Skeletal muscle tissue (tissue), 3 donors: ENCODE measurements at regions not wholly inside any gene's neighbourhood (a gene's known extent, or its start where the extent isn't known, plus 50 kb on each side); places are given as distances from the start of the nearest gene placed in this dataset.

Source experiments
- H3K27ac ChIP-seq: one replicate; pipeline ENCODE4 v1.7.0; 2013; ENCODE audit warnings: mild to moderate bottlenecking, low read depth, low read length, inconsistent platforms
- H3K27me3 ChIP-seq, 3 donors: one replicate each; pipeline ENCODE4 v1.7.0; 2013; ENCODE audit warnings: low read length in 3 of 3; ENCODE audit not compliant: control insufficient read depth in 3 of 3, insufficient read depth in 3 of 3
- H3K36me3 ChIP-seq, 3 donors: one replicate each; pipeline ENCODE4 v1.7.0; 2013; ENCODE audit warnings: low read length in 3 of 3; ENCODE audit not compliant: control insufficient read depth in 3 of 3, insufficient read depth in 3 of 3
- H3K4me1 ChIP-seq, 3 donors: one replicate each; pipeline ENCODE4 v1.7.0; 2013; ENCODE audit warnings: low read length in 3 of 3, mild to moderate bottlenecking in 3 of 3; ENCODE audit not compliant: control insufficient read depth in 3 of 3, insufficient read depth in 3 of 3
- H3K4me3 ChIP-seq, 3 donors: one replicate each; pipeline ENCODE4 v1.7.0; 2013; ENCODE audit warnings: low read length in 3 of 3
- H3K9ac ChIP-seq, 3 donors: one replicate each; pipeline ENCODE4 v1.7.0; 2013; ENCODE audit warnings: low read length in 3 of 3, mild to moderate bottlenecking in 3 of 3, moderate library complexity in 2 of 3, low read depth in 1 of 3
- H3K9me3 ChIP-seq, 3 donors: one replicate each; pipeline ENCODE4 v1.7.0; 2013; ENCODE audit warnings: low read length in 3 of 3; ENCODE audit not compliant: control insufficient read depth in 3 of 3
- donor health status: Osteomylitis.

- Histone ChIP-seq H3K36me3 (no peaks in the 10 kb centered on the region), H3K4me1 (no peaks in the 10 kb centered on the region), H3K9me3 (no peaks in the 10 kb centered on the region), H3K27me3 (peaks cover 10 to 16% (median 14%) of the 10 kb centered on the region in 3 donors), H3K9ac (no peak overlapping the region), H3K4me3 (no peak overlapping the region), H3K27ac (no peak overlapping the region)
Measured at GRCh38 chr21:41624674-41625310, 116.8 kb upstream of the TMPRSS2 start.

- H3K4me1 ChIP-seq = no peaks in the 10 kb centered on the region
- H3K4me3 ChIP-seq = no peak overlapping the region
- H3K36me3 ChIP-seq = no peaks in the 10 kb centered on the region
- no peak overlapping the region for H3K9ac ChIP-seq
- peaks cover 10 to 16% (median 14%) of the 10 kb centered on the region in 3 donors for H3K27me3 ChIP-seq
- no peak overlapping the region for H3K27ac ChIP-seq
- no peaks in the 10 kb centered on the region for H3K9me3 ChIP-seq
Measured at GRCh38 chr21:41623945-41624344, 116.0 kb upstream of the TMPRSS2 start.

- H3K9ac ChIP-seq = no peak overlapping the region
- no peak overlapping the region for H3K27ac ChIP-seq
- peaks cover 10 to 16% (median 14%) of the 10 kb centered on the region in 3 donors for H3K27me3 ChIP-seq
- H3K9me3 ChIP-seq = no peaks in the 10 kb centered on the region
- H3K4me1 ChIP-seq = no peaks in the 10 kb centered on the region
- H3K36me3 ChIP-seq = no peaks in the 10 kb centered on the region
- H3K4me3 ChIP-seq = no peak overlapping the region
Measured at GRCh38 chr21:41622831-41623548, 115.0 kb upstream of the TMPRSS2 start.

- H3K9me3 ChIP-seq = no peaks in the 10 kb centered on the region
- no peak overlapping the region for H3K9ac ChIP-seq
- H3K27ac ChIP-seq = no peak overlapping the region
Measured at GRCh38 chr21:41622201-41622600, 114.2 kb upstream of the TMPRSS2 start.

GRCh38 chr21:41621513-41621912 is 113.6 kb upstream of the TMPRSS2 start:
- Histone ChIP-seq H3K4me1 (peaks cover 0 to 2% (median under 1%) of the 10 kb centered on the region in 3 donors), H3K4me3 (no peak overlapping the region), H3K36me3 (no peaks in the 10 kb centered on the region), H3K27ac (no peak overlapping the region), H3K9ac (no peak overlapping the region), H3K9me3 (no peaks in the 10 kb centered on the region), H3K27me3 (peaks cover 13 to 14% (median 13%) of the 10 kb centered on the region in 3 donors)

More at GRCh38 chr21:41622201-41622600, 114.2 kb upstream of the TMPRSS2 start:
- Histone ChIP-seq H3K4me1 (no peaks in the 10 kb centered on the region), H3K4me3 (no peak overlapping the region), H3K27me3 (peaks cover 12 to 16% (median 14%) of the 10 kb centered on the region in 3 donors), H3K36me3 (no peaks in the 10 kb centered on the region)

DNA sequence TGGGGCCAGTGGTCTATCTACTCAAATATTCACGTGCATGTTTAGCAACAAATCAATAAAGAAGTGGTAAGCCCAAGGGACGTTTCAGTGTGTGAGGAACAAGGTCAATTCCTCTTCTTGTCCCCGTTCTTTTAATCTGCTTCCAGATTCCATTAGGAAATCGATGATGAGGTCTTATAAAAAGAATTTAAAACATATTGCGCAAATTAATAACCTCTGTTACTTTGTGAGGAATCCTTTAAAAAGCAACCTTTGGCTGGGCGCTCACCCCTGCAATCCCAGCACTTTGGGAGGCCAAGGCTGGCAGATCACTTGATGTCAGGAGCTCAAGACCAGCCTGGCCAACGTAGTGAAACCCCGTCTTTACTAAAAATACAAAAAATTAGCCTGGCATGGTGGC is 113.0 kb upstream of the TMPRSS2 start:
- H3K4me1 ChIP-seq = peaks cover 5 to 7% (median 5%) of the 10 kb centered on the region in 3 donors
- no peak overlapping the region for H3K9ac ChIP-seq
- H3K27me3 ChIP-seq = peaks cover 13 to 14% (median 13%) of the 10 kb centered on the region in 3 donors
- no peak overlapping the region for H3K4me3 ChIP-seq
- H3K9me3 ChIP-seq = no peaks in the 10 kb centered on the region
- no peaks in the 10 kb centered on the region for H3K36me3 ChIP-seq
- no peak overlapping the region for H3K27ac ChIP-seq

GRCh38 chr21:41620541-41620940 is 112.6 kb upstream of the TMPRSS2 start:
- Histone ChIP-seq H3K9me3 (no peaks in the 10 kb centered on the region), H3K9ac (no peak overlapping the region), H3K27me3 (peaks cover 9 to 13% (median 10%) of the 10 kb centered on the region in 3 donors), H3K4me1 (peaks cover 8 to 11% (median 8%) of the 10 kb centered on the region in 3 donors), H3K36me3 (no peaks in the 10 kb centered on the region), H3K27ac (no peak overlapping the region), H3K4me3 (no peak overlapping the region)

- peak overlapping the region; percentile 72 for H3K27ac ChIP-seq
Measured at GRCh38 chr21:41616031-41616591, 108.2 kb upstream of the TMPRSS2 start.

GRCh38 chr21:41615613-41616012 is 107.7 kb upstream of the TMPRSS2 start:
- Histone ChIP-seq H3K9ac (no peak overlapping the region), H3K36me3 (no peaks in the 10 kb centered on the region), H3K27me3 (peaks cover 5 to 28% (median 21%) of the 10 kb centered on the region in 3 donors), H3K27ac (peak overlapping the region; percentile 72), H3K4me1 (peaks cover 22 to 31% (median 24%) of the 10 kb centered on the region in 3 donors), H3K9me3 (no peaks in the 10 kb centered on the region), H3K4me3 (no peak overlapping the region)

More at GRCh38 chr21:41616031-41616591, 108.2 kb upstream of the TMPRSS2 start:
- Histone ChIP-seq H3K4me1 (peaks cover 22 to 31% (median 24%) of the 10 kb centered on the region in 3 donors), H3K9ac (no peak overlapping the region), H3K9me3 (no peaks in the 10 kb centered on the region), H3K4me3 (peak overlapping the region in 1 of 3 donors; percentile 6), H3K36me3 (no peaks in the 10 kb centered on the region), H3K27me3 (peaks cover 6 to 27% (median 21%) of the 10 kb centered on the region in 3 donors)

DNA sequence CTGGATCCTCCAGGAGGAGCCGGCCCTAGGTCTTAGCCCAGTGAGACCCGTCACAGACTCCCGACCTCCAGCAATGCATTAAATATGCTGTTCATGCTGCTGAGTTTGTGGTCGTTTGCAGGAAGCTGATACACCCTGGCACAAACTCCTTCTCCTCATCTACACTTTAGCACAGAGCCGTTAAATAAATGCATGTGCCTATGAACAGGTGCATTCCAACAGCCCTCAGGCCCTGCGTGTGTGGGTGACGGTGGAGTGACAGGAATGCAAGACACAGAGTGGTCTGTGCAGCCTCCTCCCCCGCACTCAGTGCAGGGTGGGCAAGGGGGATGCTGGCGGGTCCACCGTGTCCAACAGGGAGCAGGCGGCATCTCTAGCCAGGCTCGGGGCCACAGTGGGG is 106.6 kb upstream of the TMPRSS2 start:
- no peaks in the 10 kb centered on the region for H3K9me3 ChIP-seq
- peaks cover 3 to 32% (median 27%) of the 10 kb centered on the region in 3 donors for H3K27me3 ChIP-seq
- H3K4me1 ChIP-seq = peaks cover 22 to 31% (median 24%) of the 10 kb centered on the region in 3 donors
- no peak overlapping the region for H3K27ac ChIP-seq
- H3K36me3 ChIP-seq = no peaks in the 10 kb centered on the region
- no peak overlapping the region for H3K9ac ChIP-seq
- no peak overlapping the region for H3K4me3 ChIP-seq
